ENCODE measurements at regions not wholly inside any gene's neighbourhood (a gene's known extent, or its start where the extent isn't known, plus 50 kb on each side); places are given as distances from the start of the nearest gene placed in this dataset.

- H3K4me3 ChIP-seq (replicated peaks in 1 of 2; ENCODE audit: low read depth in 2 of 2, low read length in 2 of 2), result no peak overlapping the region
- DNase-seq (ENCODE audit: low read depth in 2 of 2), result no peak
- TF ChIP-seq, protein P1, sequence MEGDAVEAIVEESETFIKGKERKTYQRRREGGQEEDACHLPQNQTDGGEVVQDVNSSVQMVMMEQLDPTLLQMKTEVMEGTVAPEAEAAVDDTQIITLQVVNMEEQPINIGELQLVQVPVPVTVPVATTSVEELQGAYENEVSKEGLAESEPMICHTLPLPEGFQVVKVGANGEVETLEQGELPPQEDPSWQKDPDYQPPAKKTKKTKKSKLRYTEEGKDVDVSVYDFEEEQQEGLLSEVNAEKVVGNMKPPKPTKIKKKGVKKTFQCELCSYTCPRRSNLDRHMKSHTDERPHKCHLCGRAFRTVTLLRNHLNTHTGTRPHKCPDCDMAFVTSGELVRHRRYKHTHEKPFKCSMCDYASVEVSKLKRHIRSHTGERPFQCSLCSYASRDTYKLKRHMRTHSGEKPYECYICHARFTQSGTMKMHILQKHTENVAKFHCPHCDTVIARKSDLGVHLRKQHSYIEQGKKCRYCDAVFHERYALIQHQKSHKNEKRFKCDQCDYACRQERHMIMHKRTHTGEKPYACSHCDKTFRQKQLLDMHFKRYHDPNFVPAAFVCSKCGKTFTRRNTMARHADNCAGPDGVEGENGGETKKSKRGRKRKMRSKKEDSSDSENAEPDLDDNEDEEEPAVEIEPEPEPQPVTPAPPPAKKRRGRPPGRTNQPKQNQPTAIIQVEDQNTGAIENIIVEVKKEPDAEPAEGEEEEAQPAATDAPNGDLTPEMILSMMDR (IDR thresholded peaks at IDR 0.05; ENCODE audit: low read depth, low read length), result no peak
Observed at GRCh38 chrX:42106556-42106955, 183.2 kb upstream of the CASK start.

GRCh38 chrX:42102586-42103282, 179.4 kb upstream of the CASK start:
- no peak overlapping the region for H3K4me3 ChIP-seq (replicated peaks in 1 of 2; ENCODE audit: low read depth in 2 of 2, low read length in 2 of 2)
- DNase-seq (ENCODE audit: low read depth in 2 of 2), result peak; percentile 55 to 68
- TF ChIP-seq, protein P1 (IDR thresholded peaks at IDR 0.05; ENCODE audit: low read depth, low read length), result no peak

DNA sequence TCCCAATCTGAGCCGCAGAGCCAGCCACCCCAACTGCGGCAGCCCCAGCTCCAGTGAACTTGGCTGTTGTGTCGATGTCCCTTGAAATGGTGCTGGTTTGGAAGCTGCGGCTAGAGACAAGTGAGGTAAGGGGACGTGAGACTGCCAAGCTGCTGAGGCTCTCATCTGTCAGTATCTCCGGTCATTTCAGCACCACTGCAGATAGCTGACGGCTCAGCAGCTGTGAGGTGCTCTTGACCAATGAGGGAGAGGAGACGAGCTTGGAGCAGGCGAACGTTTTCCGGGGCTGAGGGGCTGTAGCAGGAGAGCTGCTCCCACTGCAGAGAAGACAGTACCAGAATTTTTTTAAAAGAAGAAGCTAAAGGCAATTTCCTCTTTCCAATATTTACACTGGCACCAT, 175.5 kb upstream of the CASK start:
- TF ChIP-seq, protein P1 (IDR thresholded peaks at IDR 0.05; ENCODE audit: low read depth, low read length), result no peak
- no peak overlapping the region for H3K4me3 ChIP-seq (replicated peaks in 1 of 2; ENCODE audit: low read depth in 2 of 2, low read length in 2 of 2)
- DNase-seq (ENCODE audit: low read depth in 2 of 2), result peak; percentile 18 to 53

DNA sequence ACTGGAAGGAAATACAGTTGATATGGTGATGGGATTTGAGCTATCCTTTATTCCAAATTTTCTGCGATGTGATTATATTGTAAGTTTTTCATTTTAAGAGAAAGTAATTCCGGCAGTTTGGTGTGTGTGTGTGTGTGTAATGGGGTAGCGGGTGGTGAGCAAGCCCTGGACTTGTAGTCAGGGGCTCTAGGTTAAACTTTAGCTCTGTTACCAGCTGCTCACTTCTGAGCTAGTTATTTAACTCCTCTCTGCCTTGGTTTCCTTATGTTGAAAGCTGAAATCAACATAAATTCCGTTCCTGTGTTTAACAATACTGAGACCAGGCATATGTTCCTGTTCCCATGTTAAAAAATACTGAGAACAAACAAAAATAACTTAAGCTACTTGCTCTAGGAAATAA, 174.1 kb upstream of the CASK start:
- TF ChIP-seq, protein P1 (IDR thresholded peaks at IDR 0.05; ENCODE audit: low read depth, low read length), result no peak
- DNase-seq (ENCODE audit: low read depth in 2 of 2), result no peak
- H3K4me3 ChIP-seq (replicated peaks in 1 of 2; ENCODE audit: low read depth in 2 of 2, low read length in 2 of 2), result no peak overlapping the region

DNA sequence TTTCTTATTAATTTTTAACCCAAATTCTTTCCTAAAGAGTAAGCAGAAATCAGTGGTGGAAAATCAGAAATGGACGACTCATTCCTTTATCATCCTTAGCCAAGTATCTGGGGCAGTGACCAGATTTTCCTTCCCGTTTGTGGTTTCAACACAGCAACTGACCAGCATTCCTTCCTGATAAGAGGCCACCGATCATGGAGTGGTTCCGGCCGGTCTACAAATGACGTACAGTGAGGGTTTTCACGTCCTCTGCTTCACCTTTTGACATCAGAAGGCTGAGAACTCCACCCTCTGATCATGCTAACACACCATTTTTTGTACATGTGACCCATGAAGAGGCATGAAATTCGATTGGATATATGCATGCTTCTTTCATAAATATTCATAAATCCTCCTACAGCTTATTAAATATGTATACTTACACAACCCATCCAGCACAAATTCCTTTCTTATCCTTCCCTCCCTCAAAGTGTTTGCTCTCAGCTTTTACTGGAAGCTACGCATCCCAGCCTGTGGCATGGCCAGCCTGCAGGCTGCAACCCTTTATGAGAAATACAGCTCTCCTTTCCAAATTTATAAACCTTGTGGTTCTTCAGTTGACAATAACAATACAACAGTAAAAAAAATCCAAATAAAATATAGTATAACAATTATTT, 173.0 kb upstream of the CASK start:
- DNase-seq (ENCODE audit: low read depth in 2 of 2), result peak; percentile 89 to 97
- no peak overlapping the region for H3K4me3 ChIP-seq (replicated peaks in 1 of 2; ENCODE audit: low read depth in 2 of 2, low read length in 2 of 2)
- TF ChIP-seq, protein P1 (IDR thresholded peaks at IDR 0.05; ENCODE audit: low read depth, low read length), result no peak

DNA sequence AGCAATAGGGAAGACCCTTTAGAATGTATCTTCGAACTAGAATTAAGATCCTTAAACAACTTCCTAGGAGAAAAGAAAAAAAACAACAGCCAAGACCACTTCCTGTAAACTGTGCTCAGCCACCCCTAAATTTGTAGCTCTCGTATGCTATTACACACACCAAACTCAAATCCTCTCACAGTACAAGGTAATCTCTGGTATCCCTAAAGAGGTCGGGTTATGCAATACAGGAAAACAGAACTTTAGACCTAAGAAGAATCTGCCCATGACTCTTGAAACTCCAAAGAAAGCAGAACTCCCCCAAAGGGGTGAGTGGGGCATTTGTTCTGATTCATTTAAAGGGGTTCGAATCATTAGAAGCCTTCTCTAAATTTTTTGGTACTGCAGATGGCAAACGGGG, 170.9 kb upstream of the CASK start:
- DNase-seq (ENCODE audit: low read depth in 2 of 2), result peak; percentile 55 to 68
- H3K4me3 ChIP-seq (replicated peaks in 1 of 2; ENCODE audit: low read depth in 2 of 2, low read length in 2 of 2), result peak overlapping the region in 1 of 2 donors; percentile 0

More for the DNA sequence above, 170.9 kb upstream of the CASK start:
- TF ChIP-seq, protein P1 (IDR thresholded peaks at IDR 0.05; ENCODE audit: low read depth, low read length), result no peak
